ENCODE measurements at regions not wholly inside any gene's neighbourhood (a gene's known extent, or its start where the extent isn't known, plus 50 kb on each side); places are given as distances from the start of the nearest gene placed in this dataset.
A peak's percentile ranks its signal among the peaks of the same experiment; 100 is the strongest.

- no peak for DNase-seq
- no peaks in the 10 kb centered on the region for H3K9me3 Mint-ChIP-seq
- no peak overlapping the region for H3K4me3 Mint-ChIP-seq
- H3K4me1 Mint-ChIP-seq: peaks cover 75% of the 10 kb centered on the region
- no peak for TF ChIP-seq CTCF (IDR thresholded peaks at IDR 0.05)
- H3K27ac Mint-ChIP-seq: no peak overlapping the region
- H3K36me3 Mint-ChIP-seq (ENCODE audit: low read depth): peaks cover 45% of the 10 kb centered on the region
- H3K27me3 Mint-ChIP-seq (ENCODE audit: low read depth, poor library complexity): peaks cover 2% of the 10 kb centered on the region
Measured at GRCh38 chr6:21995318-21995717, 301.5 kb downstream of the PRL start.

DNA sequence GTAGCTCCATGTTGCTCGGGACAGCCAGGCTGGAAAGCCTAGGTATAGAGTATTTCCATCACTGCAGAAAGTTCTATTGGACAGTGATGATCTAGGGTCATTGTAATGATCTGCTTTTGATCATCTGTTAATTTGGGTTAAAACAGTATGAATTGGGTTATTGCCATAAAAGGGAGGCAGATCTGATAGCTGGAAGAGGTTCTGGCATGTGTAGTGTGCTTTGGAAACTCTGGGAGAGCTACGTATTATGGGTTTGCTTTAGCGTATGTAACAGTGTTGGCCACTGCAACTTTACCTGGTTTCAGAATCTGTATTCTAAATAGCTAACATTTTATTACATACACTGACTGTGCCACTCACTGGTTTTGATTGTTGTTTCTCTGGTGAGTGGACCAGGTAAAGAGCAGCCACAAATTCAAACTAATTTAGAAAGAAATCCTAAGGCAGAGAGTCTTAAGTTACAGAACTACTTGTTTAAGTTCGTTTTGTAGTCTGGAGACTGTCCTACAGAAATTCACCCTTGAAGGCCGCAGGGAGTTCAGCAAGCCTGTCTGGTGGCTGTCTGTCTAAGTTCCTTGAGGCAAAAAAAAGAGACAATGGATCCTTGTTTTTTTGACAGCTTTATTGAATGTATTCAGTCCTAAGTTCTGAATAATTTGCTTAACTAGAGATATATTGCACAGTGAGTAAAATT is 300.3 kb downstream of the PRL start:
- Mint-ChIP-seq H3K4me3 (no peak overlapping the region), H3K27ac (peak overlapping the region; percentile 87), H3K27me3 (ENCODE audit: low read depth, poor library complexity) (peaks cover under 1% of the 10 kb centered on the region), H3K36me3 (ENCODE audit: low read depth) (peaks cover 33% of the 10 kb centered on the region), H3K4me1 (peaks cover 75% of the 10 kb centered on the region), H3K9me3 (no peaks in the 10 kb centered on the region)
- no peak for TF ChIP-seq CTCF (IDR thresholded peaks at IDR 0.05)
- DNase-seq: no peak

DNA sequence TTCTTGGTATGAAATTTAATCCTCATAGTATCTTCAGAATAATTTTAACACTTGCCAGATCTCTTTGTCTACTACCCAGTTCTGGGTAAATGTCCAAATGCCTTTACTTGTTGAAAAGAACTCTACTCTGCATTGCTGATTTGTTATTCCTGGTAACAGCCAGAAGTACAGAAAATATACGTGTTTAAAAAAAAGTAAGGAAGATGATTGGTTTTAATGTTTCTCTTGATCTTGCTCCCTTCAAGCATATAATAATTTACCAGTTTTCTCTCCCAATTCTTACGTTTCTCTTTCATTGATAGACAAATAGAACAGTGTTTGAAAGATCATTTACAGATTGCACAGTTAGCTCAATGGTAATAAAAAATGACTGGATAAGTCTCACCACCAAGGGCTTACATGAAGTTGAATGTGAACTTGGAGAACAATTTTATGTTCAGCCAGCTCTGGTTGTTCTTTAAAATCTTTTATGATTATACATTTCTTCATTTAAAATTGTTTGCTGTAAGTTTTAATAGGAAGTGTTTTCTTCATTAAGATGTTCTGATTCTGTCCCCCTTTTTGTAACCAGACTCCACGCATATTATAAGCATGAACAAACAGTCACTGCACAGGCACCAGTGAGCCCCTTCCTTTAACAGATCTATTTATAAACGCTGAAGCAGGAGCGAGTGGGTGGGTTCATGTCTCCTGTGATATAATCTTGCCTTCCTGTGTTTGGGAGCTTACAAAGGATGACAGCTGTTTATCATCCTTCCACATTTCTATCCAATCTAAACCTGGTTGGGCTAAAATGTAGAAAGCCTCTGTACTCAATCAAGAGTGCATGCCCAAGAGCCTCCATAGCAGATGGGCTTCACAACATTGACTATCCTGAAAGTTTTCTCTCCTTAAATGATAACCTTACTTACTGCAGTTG is 299.5 kb downstream of the PRL start:
- Mint-ChIP-seq H3K4me3 (peak overlapping the region; percentile 30), H3K36me3 (ENCODE audit: low read depth) (peaks cover 25% of the 10 kb centered on the region), H3K9me3 (no peaks in the 10 kb centered on the region), H3K27ac (peak overlapping the region; percentile 93), H3K27me3 (ENCODE audit: low read depth, poor library complexity) (no peaks in the 10 kb centered on the region), H3K4me1 (peaks cover 71% of the 10 kb centered on the region)
- no peak for TF ChIP-seq CTCF (IDR thresholded peaks at IDR 0.05)
- DNase-seq: no peak

- H3K4me3 Mint-ChIP-seq: no peak overlapping the region
- no peak for TF ChIP-seq CTCF (IDR thresholded peaks at IDR 0.05)
Measured at GRCh38 chr6:21998582-21998981, 298.3 kb downstream of the PRL start.

GRCh38 chr6:21999012-21999528 is 297.8 kb downstream of the PRL start:
- no peak for TF ChIP-seq CTCF (IDR thresholded peaks at IDR 0.05)
- DNase-seq: no peak
- peak overlapping the region; percentile 64 for H3K4me3 Mint-ChIP-seq
- peaks cover 18% of the 10 kb centered on the region for H3K36me3 Mint-ChIP-seq (ENCODE audit: low read depth)
- peak overlapping the region; percentile 93 for H3K27ac Mint-ChIP-seq
- H3K27me3 Mint-ChIP-seq (ENCODE audit: low read depth, poor library complexity): no peaks in the 10 kb centered on the region
- H3K4me1 Mint-ChIP-seq: peaks cover 71% of the 10 kb centered on the region
- peaks cover 5% of the 10 kb centered on the region for H3K9me3 Mint-ChIP-seq

More at GRCh38 chr6:21998582-21998981, 298.3 kb downstream of the PRL start:
- H3K27ac Mint-ChIP-seq: peak overlapping the region; percentile 93
- H3K36me3 Mint-ChIP-seq (ENCODE audit: low read depth): peaks cover 18% of the 10 kb centered on the region
- peaks cover under 1% of the 10 kb centered on the region for H3K9me3 Mint-ChIP-seq
- H3K4me1 Mint-ChIP-seq: peaks cover 68% of the 10 kb centered on the region
- DNase-seq: no peak
- H3K27me3 Mint-ChIP-seq (ENCODE audit: low read depth, poor library complexity): no peaks in the 10 kb centered on the region
